ENCODE measurements at regions not wholly inside any gene's neighbourhood (a gene's known extent, or its start where the extent isn't known, plus 50 kb on each side); places are given as distances from the start of the nearest gene placed in this dataset.

GRCh38 chr5:3310541-3311261 is 284.9 kb upstream of the IRX1 start:
- 0 out of 2 replicates have a peak, but pooled peaks cover 3% of the 10 kb centered on the region for H4K20me1 ChIP-seq (replicated peaks; ENCODE audit: control insufficient read depth, insufficient read depth, low read length)
- intact Hi-C loops (cut with micrococcal nuclease), result no loop called here
- DNase-seq (ENCODE audit: extremely low read depth in 1 of 4, low spot score in 3 of 4) (no peak), ATAC-seq (no peak), FAIRE-seq (no peak)
- H3K36me3 ChIP-seq (ENCODE audit: control insufficient read depth, insufficient read depth, low read length), result no peaks in the 10 kb centered on the region
- TF ChIP-seq TCF7L2 (IDR thresholded peaks at IDR 0.05; ENCODE audit: low read depth, low read length), result no peak
- peak; percentile 42 to 51; a peak in 2 of 4 replicates for TF ChIP-seq NRF1 (conservative IDR thresholded peaks at IDR 0.05 in 1 of 2, IDR thresholded peaks at IDR 0.05 in 1 of 2)
- H3K27me3 ChIP-seq (ENCODE audit: control insufficient read depth in 2 of 2, insufficient read depth in 2 of 2, low read length in 2 of 2), result peaks cover 2 to 13% of the 10 kb centered on the region in 2 experiments; a peak in 3 of 5 replicates
- CTCF ChIA-PET (ENCODE audit: low intra/inter-chr PET ratio), result no interaction called here
- H3K9me1 ChIP-seq (ENCODE audit: control insufficient read depth, insufficient read depth, low read length), result no peaks in the 10 kb centered on the region
- H3K9me3 ChIP-seq (replicated peaks; ENCODE audit: control insufficient read depth, insufficient read depth, low read depth, low read length), result no peaks in the 10 kb centered on the region
- no peak overlapping the region for H3K4me2 ChIP-seq (ENCODE audit: insufficient read depth, low read length)
- H2AFZ ChIP-seq (ENCODE audit: low read depth, low read length), result no peak overlapping the region
- no peak overlapping the region for H3K27ac ChIP-seq (ENCODE audit: extremely low read depth, low read depth, low read length)
- no peak overlapping the region for H3K4me3 ChIP-seq
- no TSS peak for BruUV-seq (replicated peaks)
- POLR2A ChIA-PET, result no interaction called here
- H3K79me2 ChIP-seq (ENCODE audit: control insufficient read depth, insufficient read depth, low read length), result no peaks in the 10 kb centered on the region
- in situ Hi-C loops (cut with MboI), result no loop called here
- under 1% methylated on average over 26 of the region's 26 CpGs for WGBS (ENCODE audit: insufficient coverage, low coverage, missing lambda C conversion rate)
- peaks cover 0 to under 1% of the 10 kb centered on the region in 2 experiments; a peak in 1 of 5 replicates for H3K4me1 ChIP-seq (replicated peaks in 1 of 2; ENCODE audit: control insufficient read depth in 2 of 2, insufficient read depth in 2 of 2, low read length in 2 of 2)
- H3K9ac ChIP-seq (ENCODE audit: insufficient read depth in 1 of 2, low read depth in 2 of 2, low read length in 2 of 2), result no peak overlapping the region

- BruUV-seq (replicated peaks), result no TSS peak
- TF ChIP-seq CHD2 (IDR thresholded peaks at IDR 0.05; ENCODE audit: low read depth, low read length), result no peak
- no peak for TF ChIP-seq TCF15 (CRISPR knock-in tag; IDR thresholded peaks at IDR 0.05)
- no peak for TF ChIP-seq E4F1 (CRISPR knock-in tag; IDR thresholded peaks at IDR 0.05; ENCODE audit: borderline replicate concordance)
- no peak for TF ChIP-seq ELK3 (CRISPR knock-in tag; IDR thresholded peaks at IDR 0.05)
- TF ChIP-seq WHSC1 (IDR thresholded peaks at IDR 0.05; ENCODE audit: low read length), result no peak
- TF ChIP-seq ZNF41 (CRISPR knock-in tag; conservative IDR thresholded peaks at IDR 0.05), result no peak
- TF ChIP-seq NELFE (IDR thresholded peaks at IDR 0.05; ENCODE audit: insufficient read depth, insufficient read length), result no peak
- TF ChIP-seq TCF7L2 (IDR thresholded peaks at IDR 0.05; ENCODE audit: low read depth, low read length), result no peak
These were observed 286.1 kb upstream of the IRX1 start for GRCh38 chr5:3309538-3309937.

More at GRCh38 chr5:3309538-3309937, 286.1 kb upstream of the IRX1 start:
- ChIA-PET POLR2A (no interaction called here), CTCF (ENCODE audit: low intra/inter-chr PET ratio) (no interaction called here)
- Histone ChIP-seq H3K9me3 (replicated peaks; ENCODE audit: control insufficient read depth, insufficient read depth, low read depth, low read length) (no peaks in the 10 kb centered on the region), H3K9ac (ENCODE audit: insufficient read depth in 1 of 2, low read depth in 2 of 2, low read length in 2 of 2) (no peak overlapping the region), H3K36me3 (ENCODE audit: control insufficient read depth, insufficient read depth, low read length) (no peaks in the 10 kb centered on the region), H3K79me2 (ENCODE audit: control insufficient read depth, insufficient read depth, low read length) (no peaks in the 10 kb centered on the region), H3K4me2 (ENCODE audit: insufficient read depth, low read length) (no peak overlapping the region), H3K9me1 (ENCODE audit: control insufficient read depth, insufficient read depth, low read length) (no peaks in the 10 kb centered on the region), H4K20me1 (replicated peaks; ENCODE audit: control insufficient read depth, insufficient read depth, low read length) (0 out of 2 replicates have a peak, but pooled peaks cover 3% of the 10 kb centered on the region), H2AFZ (ENCODE audit: low read depth, low read length) (no peak overlapping the region), H3K27ac (ENCODE audit: extremely low read depth, low read depth, low read length) (no peak overlapping the region), H3K4me3 (no peak overlapping the region), H3K4me1 (replicated peaks in 1 of 2; ENCODE audit: control insufficient read depth in 2 of 2, insufficient read depth in 2 of 2, low read length in 2 of 2) (peaks cover 0 to 4% of the 10 kb centered on the region in 2 experiments; a peak in 1 of 5 replicates), H3K27me3 (ENCODE audit: control insufficient read depth in 2 of 2, insufficient read depth in 2 of 2, low read length in 2 of 2) (peaks cover 3 to 21% of the 10 kb centered on the region in 2 experiments; a peak in 3 of 5 replicates)
- intact Hi-C loops (cut with micrococcal nuclease), result no loop called here
- no peak for DNase-seq (ENCODE audit: extremely low read depth in 1 of 4, low spot score in 3 of 4)
- in situ Hi-C loops (cut with MboI), result no loop called here
- no peak for FAIRE-seq
- under 1% methylated on average over 10 of the region's 10 CpGs for WGBS (ENCODE audit: insufficient coverage, low coverage, missing lambda C conversion rate)
- no peak for ATAC-seq
